HepG2 (cell line): ENCODE measurements at regions not wholly inside any gene's neighbourhood (a gene's known extent, or its start where the extent isn't known, plus 50 kb on each side); places are given as distances from the start of the nearest gene placed in this dataset.

Source experiments
- ATAC-seq: fragments of 200-7000 bp; cut with Tn5 transposase; 3 replicates; pipeline ENCODE4 v1.9.1; 2020; ENCODE audit warnings: mild to moderate bottlenecking, moderate library complexity
- BruUV-seq: library from RNA; stranded (reverse); fragments of 400-500 nt; replicated peaks from 2 replicates; lab custom pipeline; 2021; lab: Mats Ljungman, UMichigan
- CTCF ChIA-PET: fragments of 300-600 bp; formaldehyde crosslinking; extraction: SDS; loops from one replicate; lab custom pipeline; 2021; ENCODE audit warnings: low total read pairs, inconsistent platforms, low intra/inter-chr PET ratio; lab: Yijun Ruan, JAX
- POLR2A ChIA-PET: fragments of 350-600 bp; sonication (Branson Sonifier 250); formaldehyde crosslinking; loops from one replicate; lab custom pipeline; 2020; ENCODE audit warnings: antibody characterized with exemption, inconsistent platforms; lab: Yijun Ruan, JAX
- DNase-seq: peaks from one replicate; pipeline ENCODE4 v3.0.0-alpha.2; 2015; ENCODE audit warnings: low spot score
- FAIRE-seq: peaks from 3 replicates; lab custom pipeline; 2011; peaks lifted over from hg19 to GRCh38; lab: Jason Lieb, UNC
- H2AFZ ChIP-seq: one replicate; pipeline ENCODE4 v1.6.1; 2011; ENCODE audit warnings: low read length, inconsistent platforms
- H3K27ac ChIP-seq: fragments of 300-600 bp; 3 replicates; pipeline ENCODE4 v1.8.0; 2011; ENCODE audit warnings: mixed run types, mild to moderate bottlenecking, mixed read lengths, low read length, inconsistent platforms; ENCODE audit not compliant: insufficient read depth; ENCODE audit errors: extremely low read length
- H3K27me3 ChIP-seq, 2 experiments: fragments of 200-600 bp in 1 of 2; 2 replicates in 1 of 2; 3 replicates in 1 of 2; pipeline versions ENCODE4 v1.6.0 to v1.8.0; 2011; ENCODE audit warnings: low read length in 2 of 2, mild to moderate bottlenecking in 2 of 2, moderate library complexity in 2 of 2, inconsistent platforms in 1 of 2; ENCODE audit not compliant: insufficient read depth in 2 of 2, control insufficient read depth in 1 of 2
- H3K36me3 ChIP-seq, 2 experiments: fragments of 200-600 bp in 1 of 2; replicated peaks in 1 of 2; 2 replicates in 1 of 2; 3 replicates in 1 of 2; pipeline versions ENCODE4 v1.5.1 to v1.8.0; 2011; ENCODE audit warnings: low read length in 2 of 2, inconsistent platforms in 1 of 2; ENCODE audit not compliant: insufficient read depth in 2 of 2, control insufficient read depth in 1 of 2
- H3K4me1 ChIP-seq: 2 replicates; pipeline ENCODE4 v1.5.1; 2012; ENCODE audit warnings: low read length, inconsistent platforms; ENCODE audit not compliant: insufficient read depth
- H3K4me2 ChIP-seq: 2 replicates; pipeline ENCODE4 v1.6.0; 2011; ENCODE audit warnings: low read depth, low read length, inconsistent platforms
- H3K4me3 ChIP-seq, 3 experiments: fragments of 200-600 bp in 1 of 3; sonication (generic), shearing (Covaris generic) in 1 of 3; replicated peaks in 1 of 3; 2 replicates each; pipeline ENCODE4 v1.5.1; 2011 to 2016; ENCODE audit warnings: low read length in 3 of 3, inconsistent platforms in 2 of 3, low read depth in 2 of 3, mild to moderate bottlenecking in 2 of 3, control low read depth in 1 of 3, mixed read lengths in 1 of 3; ENCODE audit not compliant: insufficient read depth in 1 of 3
- H3K79me2 ChIP-seq: one replicate; pipeline ENCODE4 v1.6.1; 2011; ENCODE audit warnings: low read length, inconsistent platforms; ENCODE audit not compliant: insufficient read depth
- H3K9ac ChIP-seq: 2 replicates; pipeline ENCODE4 v1.6.0; 2011; ENCODE audit warnings: mild to moderate bottlenecking, low read depth, low read length, inconsistent platforms; ENCODE audit not compliant: insufficient read depth
- H3K9me3 ChIP-seq: 2 replicates; pipeline ENCODE4 v1.5.1; 2012; ENCODE audit warnings: mild to moderate bottlenecking, low read length
- H4K20me1 ChIP-seq: 2 replicates; pipeline ENCODE4 v1.6.0; 2011; ENCODE audit warnings: inconsistent platforms, mild to moderate bottlenecking, low read length, moderate library complexity; ENCODE audit not compliant: insufficient read depth
- CBX5 ChIP-seq: sonication (generic); formaldehyde crosslinking; IDR thresholded peaks from 2 replicates; pipeline ENCODE4 v1.4.0; 2020; ENCODE audit warnings: missing genetic modification reagents, borderline replicate concordance
- MLX ChIP-seq: IDR thresholded peaks from 2 replicates; pipeline ENCODE4 v1.6.1; 2016
- MYC ChIP-seq: sonication (generic); formaldehyde crosslinking; IDR thresholded peaks from 2 replicates; pipeline ENCODE4 v1.9.0; 2021; ENCODE audit warnings: missing genetic modification reagents, borderline replicate concordance
- TP53 ChIP-seq: sonication (generic); formaldehyde crosslinking; conservative IDR thresholded peaks from 2 replicates; pipeline ENCODE4 v1.4.0; 2020; ENCODE audit warnings: missing genetic modification reagents
- YEATS2 ChIP-seq: sonication (generic); formaldehyde crosslinking; IDR thresholded peaks from 2 replicates; pipeline ENCODE4 v1.4.0; 2020; ENCODE audit warnings: missing genetic modification reagents, borderline replicate concordance
- ZNF142 ChIP-seq: sonication (generic); formaldehyde crosslinking; IDR thresholded peaks from 2 replicates; pipeline ENCODE4 v1.4.0; 2020; ENCODE audit warnings: missing genetic modification reagents
- ZNF501 ChIP-seq: sonication (generic); formaldehyde crosslinking; IDR thresholded peaks from 2 replicates; pipeline ENCODE4 v1.5.1; 2020; ENCODE audit warnings: mild to moderate bottlenecking, moderate library complexity, missing genetic modification reagents
- ZNF773 ChIP-seq: sonication (generic); formaldehyde crosslinking; IDR thresholded peaks from 2 replicates; pipeline ENCODE4 v1.4.0; 2020; ENCODE audit warnings: missing genetic modification reagents, borderline replicate concordance
- WGBS: methylation state at CpG from one replicate; pipeline ENCODE4 v1.1.6; 2017; ENCODE audit warnings: low lambda C conversion rate; 5-methylcytosine and 5-hydroxymethylcytosine counted together
- in situ Hi-C: cut with HindIII; loops from 2 replicates; pipeline ENCODE4 v1.10.0; 2017; ENCODE audit warnings: low pct_unique_long_range_greater_than_20kb; ENCODE audit not compliant: extremely low pct_ligation_motif_present
- intact Hi-C: fragments of 100-400 bp; cut with micrococcal nuclease; formaldehyde crosslinking; loops from one replicate; pipeline ENCODE4 v1.10.0; 2022; ENCODE audit not compliant: unreplicated experiment

GRCh38 chr6:11900662-11901598, 111.2 kb upstream of the HIVEP1 start:
- Histone ChIP-seq H3K4me2 (no peak overlapping the region), H3K27me3 (no peaks in the 10 kb centered on the region), H3K9ac (no peak overlapping the region), H3K4me3 (no peak overlapping the region), H3K9me3 (no peaks in the 10 kb centered on the region), H3K36me3 (no peaks in the 10 kb centered on the region), H2AFZ (no peak overlapping the region), H3K27ac (no peak overlapping the region), H3K4me1 (no peaks in the 10 kb centered on the region), H3K79me2 (no peaks in the 10 kb centered on the region), H4K20me1 (no peaks in the 10 kb centered on the region)
- no TSS peak for BruUV-seq
- ATAC-seq (no peak), DNase-seq (no peak), FAIRE-seq (no peak)
- intact Hi-C loops = no loop called here
- WGBS = 27% methylated on average over 14 of the region's 14 CpGs
- TF ChIP-seq ZNF773 (no peak), ZNF501 (CRISPR knock-in tag) (no peak), ZNF142 (CRISPR knock-in tag) (no peak), YEATS2 (no peak), TP53 (CRISPR knock-in tag) (no peak), MYC (CRISPR knock-in tag) (no peak), MLX (CRISPR knock-in tag) (no peak), CBX5 (CRISPR knock-in tag) (no peak)
- POLR2A ChIA-PET = no interaction called here
- CTCF ChIA-PET = no interaction called here
- in situ Hi-C loops = no loop called here
